ENCODE measurements at regions not wholly inside any gene's neighbourhood (a gene's known extent, or its start where the extent isn't known, plus 50 kb on each side); places are given as distances from the start of the nearest gene placed in this dataset.

GRCh38 chr16:79754501-79754900 lies 154.0 kb upstream of the MAF start:
- no peak for DNase-seq (ENCODE audit: low spot score)

- DNase-seq (ENCODE audit: low spot score): no peak
These were observed 153.5 kb upstream of the MAF start for GRCh38 chr16:79754081-79754480.

GRCh38 chr16:79753286-79753685 lies 152.7 kb upstream of the MAF start:
- no peak for DNase-seq (ENCODE audit: low spot score)

- DNase-seq (ENCODE audit: low spot score): no peak
These were observed 151.9 kb upstream of the MAF start for GRCh38 chr16:79752396-79752795.

GRCh38 chr16:79751471-79752184 lies 151.1 kb upstream of the MAF start:
- no peak for DNase-seq (ENCODE audit: low spot score)

- DNase-seq (ENCODE audit: low spot score): no peak
These were observed 149.8 kb upstream of the MAF start for GRCh38 chr16:79750311-79750710.

- DNase-seq (ENCODE audit: low spot score): no peak
These were observed 148.1 kb upstream of the MAF start for GRCh38 chr16:79748629-79749028.

GRCh38 chr16:79747688-79748087 lies 147.2 kb upstream of the MAF start:
- DNase-seq (ENCODE audit: low spot score): no peak

GRCh38 chr16:79740252-79740651 lies 139.7 kb upstream of the MAF start:
- DNase-seq (ENCODE audit: low spot score): no peak

GRCh38 chr16:79735271-79735670 lies 134.7 kb upstream of the MAF start:
- no peak for DNase-seq (ENCODE audit: low spot score)

GRCh38 chr16:79734721-79735120 lies 134.2 kb upstream of the MAF start:
- DNase-seq (ENCODE audit: low spot score): no peak

GRCh38 chr16:79728923-79729240 lies 128.3 kb upstream of the MAF start:
- DNase-seq (ENCODE audit: low spot score): no peak

- DNase-seq (ENCODE audit: low spot score): no peak
These were observed 127.7 kb upstream of the MAF start for GRCh38 chr16:79728048-79728922.

- DNase-seq (ENCODE audit: low spot score): no peak
These were observed 126.4 kb upstream of the MAF start for GRCh38 chr16:79726902-79727301.

- DNase-seq (ENCODE audit: low spot score): no peak
These were observed 124.5 kb upstream of the MAF start for GRCh38 chr16:79725051-79725450.

- no peak for DNase-seq (ENCODE audit: low spot score)
These were observed 123.1 kb upstream of the MAF start for GRCh38 chr16:79723583-79724168.

- DNase-seq (ENCODE audit: low spot score): no peak
These were observed 120.7 kb upstream of the MAF start for GRCh38 chr16:79721270-79721669.

- no peak for DNase-seq (ENCODE audit: low spot score)
These were observed 117.0 kb upstream of the MAF start for GRCh38 chr16:79717333-79718137.

GRCh38 chr16:79716645-79717332 lies 116.3 kb upstream of the MAF start:
- no peak for DNase-seq (ENCODE audit: low spot score)

GRCh38 chr16:79715061-79715460 lies 114.5 kb upstream of the MAF start:
- no peak for DNase-seq (ENCODE audit: low spot score)

- DNase-seq (ENCODE audit: low spot score): no peak
These were observed 113.9 kb upstream of the MAF start for GRCh38 chr16:79714440-79714839.
